ENCODE measurements at regions not wholly inside any gene's neighbourhood (a gene's known extent, or its start where the extent isn't known, plus 50 kb on each side); places are given as distances from the start of the nearest gene placed in this dataset.

- Histone ChIP-seq H3K4me1 (ENCODE audit: control insufficient read depth, insufficient read depth, low read length) (no peaks in the 10 kb centered on the region), H3K4me3 (ENCODE audit: low read depth, low read length) (no peak overlapping the region), H3K9me3 (ENCODE audit: control insufficient read depth, insufficient read depth, low read length) (peaks cover 4% of the 10 kb centered on the region), H3K27me3 (ENCODE audit: control insufficient read depth, insufficient read depth, low read length) (no peaks in the 10 kb centered on the region), H3K27ac (ENCODE audit: low read depth, low read length) (no peak overlapping the region), H3K9ac (ENCODE audit: low read depth, low read length) (no peak overlapping the region), H3K36me3 (ENCODE audit: control insufficient read depth, insufficient read depth, low read length) (no peaks in the 10 kb centered on the region)
Observed at GRCh38 chr18:76202322-76202721, 292.7 kb downstream of the ZNF516 start.

- H3K27ac ChIP-seq (ENCODE audit: low read depth, low read length): no peak overlapping the region
- H3K36me3 ChIP-seq (ENCODE audit: control insufficient read depth, insufficient read depth, low read length): no peaks in the 10 kb centered on the region
- H3K4me3 ChIP-seq (ENCODE audit: low read depth, low read length): no peak overlapping the region
- H3K9ac ChIP-seq (ENCODE audit: low read depth, low read length): no peak overlapping the region
- no peaks in the 10 kb centered on the region for H3K4me1 ChIP-seq (ENCODE audit: control insufficient read depth, insufficient read depth, low read length)
- no peaks in the 10 kb centered on the region for H3K27me3 ChIP-seq (ENCODE audit: control insufficient read depth, insufficient read depth, low read length)
- H3K9me3 ChIP-seq (ENCODE audit: control insufficient read depth, insufficient read depth, low read length): peaks cover 3% of the 10 kb centered on the region; the same call in 1 of the 2 replicates
Observed at GRCh38 chr18:76195601-76196000, 299.4 kb downstream of the ZNF516 start.

GRCh38 chr18:76188097-76188496 lies 306.9 kb downstream of the ZNF516 start:
- H3K9ac ChIP-seq (ENCODE audit: low read depth, low read length): no peak overlapping the region
- H3K4me1 ChIP-seq (ENCODE audit: control insufficient read depth, insufficient read depth, low read length): peaks cover 3% of the 10 kb centered on the region; the same call in 1 of the 2 replicates

GRCh38 chr18:76179257-76179656 lies 315.8 kb downstream of the ZNF516 start:
- H3K4me3 ChIP-seq (ENCODE audit: low read depth, low read length): no peak overlapping the region
- no peaks in the 10 kb centered on the region for H3K27me3 ChIP-seq (ENCODE audit: control insufficient read depth, insufficient read depth, low read length)
- no peak overlapping the region for H3K27ac ChIP-seq (ENCODE audit: low read depth, low read length)
- peaks cover 5% of the 10 kb centered on the region; the same call in 1 of the 2 replicates for H3K4me1 ChIP-seq (ENCODE audit: control insufficient read depth, insufficient read depth, low read length)
- no peaks in the 10 kb centered on the region for H3K9me3 ChIP-seq (ENCODE audit: control insufficient read depth, insufficient read depth, low read length)
- no peak overlapping the region for H3K9ac ChIP-seq (ENCODE audit: low read depth, low read length)
- H3K36me3 ChIP-seq (ENCODE audit: control insufficient read depth, insufficient read depth, low read length): no peaks in the 10 kb centered on the region

More at GRCh38 chr18:76188097-76188496, 306.9 kb downstream of the ZNF516 start:
- Histone ChIP-seq H3K4me3 (ENCODE audit: low read depth, low read length) (no peak overlapping the region), H3K27me3 (ENCODE audit: control insufficient read depth, insufficient read depth, low read length) (no peaks in the 10 kb centered on the region), H3K27ac (ENCODE audit: low read depth, low read length) (no peak overlapping the region), H3K36me3 (ENCODE audit: control insufficient read depth, insufficient read depth, low read length) (no peaks in the 10 kb centered on the region), H3K9me3 (ENCODE audit: control insufficient read depth, insufficient read depth, low read length) (no peaks in the 10 kb centered on the region)

- no peaks in the 10 kb centered on the region for H3K27me3 ChIP-seq (ENCODE audit: control insufficient read depth, insufficient read depth, low read length)
- no peaks in the 10 kb centered on the region for H3K9me3 ChIP-seq (ENCODE audit: control insufficient read depth, insufficient read depth, low read length)
- no peak overlapping the region for H3K27ac ChIP-seq (ENCODE audit: low read depth, low read length)
- no peaks in the 10 kb centered on the region for H3K36me3 ChIP-seq (ENCODE audit: control insufficient read depth, insufficient read depth, low read length)
- H3K9ac ChIP-seq (ENCODE audit: low read depth, low read length): no peak overlapping the region
- no peak overlapping the region for H3K4me3 ChIP-seq (ENCODE audit: low read depth, low read length)
- no peaks in the 10 kb centered on the region for H3K4me1 ChIP-seq (ENCODE audit: control insufficient read depth, insufficient read depth, low read length)
Observed at GRCh38 chr18:76177160-76177559, 317.9 kb downstream of the ZNF516 start.

GRCh38 chr18:76174451-76174850 lies 320.6 kb downstream of the ZNF516 start:
- Histone ChIP-seq H3K36me3 (ENCODE audit: control insufficient read depth, insufficient read depth, low read length) (no peaks in the 10 kb centered on the region), H3K9ac (ENCODE audit: low read depth, low read length) (no peak overlapping the region), H3K27ac (ENCODE audit: low read depth, low read length) (no peak overlapping the region), H3K9me3 (ENCODE audit: control insufficient read depth, insufficient read depth, low read length) (no peaks in the 10 kb centered on the region), H3K4me1 (ENCODE audit: control insufficient read depth, insufficient read depth, low read length) (no peaks in the 10 kb centered on the region), H3K27me3 (ENCODE audit: control insufficient read depth, insufficient read depth, low read length) (no peaks in the 10 kb centered on the region), H3K4me3 (ENCODE audit: low read depth, low read length) (no peak overlapping the region)

GRCh38 chr18:76169733-76170132 lies 325.3 kb downstream of the ZNF516 start:
- H3K27ac ChIP-seq (ENCODE audit: low read depth, low read length): no peak overlapping the region
- H3K9me3 ChIP-seq (ENCODE audit: control insufficient read depth, insufficient read depth, low read length): no peaks in the 10 kb centered on the region
- no peaks in the 10 kb centered on the region for H3K4me1 ChIP-seq (ENCODE audit: control insufficient read depth, insufficient read depth, low read length)
- no peaks in the 10 kb centered on the region for H3K36me3 ChIP-seq (ENCODE audit: control insufficient read depth, insufficient read depth, low read length)
- H3K9ac ChIP-seq (ENCODE audit: low read depth, low read length): no peak overlapping the region
- no peak overlapping the region for H3K4me3 ChIP-seq (ENCODE audit: low read depth, low read length)
- H3K27me3 ChIP-seq (ENCODE audit: control insufficient read depth, insufficient read depth, low read length): no peaks in the 10 kb centered on the region

GRCh38 chr18:76167845-76168621 lies 327.0 kb downstream of the ZNF516 start:
- Histone ChIP-seq H3K36me3 (ENCODE audit: control insufficient read depth, insufficient read depth, low read length) (no peaks in the 10 kb centered on the region), H3K9me3 (ENCODE audit: control insufficient read depth, insufficient read depth, low read length) (no peaks in the 10 kb centered on the region), H3K9ac (ENCODE audit: low read depth, low read length) (no peak overlapping the region), H3K27ac (ENCODE audit: low read depth, low read length) (no peak overlapping the region), H3K27me3 (ENCODE audit: control insufficient read depth, insufficient read depth, low read length) (no peaks in the 10 kb centered on the region), H3K4me1 (ENCODE audit: control insufficient read depth, insufficient read depth, low read length) (no peaks in the 10 kb centered on the region), H3K4me3 (ENCODE audit: low read depth, low read length) (no peak overlapping the region)

- no peak overlapping the region for H3K27ac ChIP-seq (ENCODE audit: low read depth, low read length)
- H3K4me1 ChIP-seq (ENCODE audit: control insufficient read depth, insufficient read depth, low read length): no peaks in the 10 kb centered on the region
- H3K9ac ChIP-seq (ENCODE audit: low read depth, low read length): no peak overlapping the region
- no peaks in the 10 kb centered on the region for H3K9me3 ChIP-seq (ENCODE audit: control insufficient read depth, insufficient read depth, low read length)
- H3K4me3 ChIP-seq (ENCODE audit: low read depth, low read length): no peak overlapping the region
- no peaks in the 10 kb centered on the region for H3K27me3 ChIP-seq (ENCODE audit: control insufficient read depth, insufficient read depth, low read length)
- no peaks in the 10 kb centered on the region for H3K36me3 ChIP-seq (ENCODE audit: control insufficient read depth, insufficient read depth, low read length)
Observed at GRCh38 chr18:76167410-76167809, 327.6 kb downstream of the ZNF516 start.

- no peaks in the 10 kb centered on the region for H3K27me3 ChIP-seq (ENCODE audit: control insufficient read depth, insufficient read depth, low read length)
- no peaks in the 10 kb centered on the region for H3K4me1 ChIP-seq (ENCODE audit: control insufficient read depth, insufficient read depth, low read length)
- H3K9ac ChIP-seq (ENCODE audit: low read depth, low read length): no peak overlapping the region
- H3K4me3 ChIP-seq (ENCODE audit: low read depth, low read length): no peak overlapping the region
- no peaks in the 10 kb centered on the region for H3K9me3 ChIP-seq (ENCODE audit: control insufficient read depth, insufficient read depth, low read length)
- H3K27ac ChIP-seq (ENCODE audit: low read depth, low read length): no peak overlapping the region
- no peaks in the 10 kb centered on the region for H3K36me3 ChIP-seq (ENCODE audit: control insufficient read depth, insufficient read depth, low read length)
Observed at GRCh38 chr18:76162886-76163285, 332.2 kb downstream of the ZNF516 start.

GRCh38 chr18:76161983-76162382 lies 333.1 kb downstream of the ZNF516 start:
- Histone ChIP-seq H3K9me3 (ENCODE audit: control insufficient read depth, insufficient read depth, low read length) (no peaks in the 10 kb centered on the region), H3K27ac (ENCODE audit: low read depth, low read length) (no peak overlapping the region), H3K9ac (ENCODE audit: low read depth, low read length) (no peak overlapping the region), H3K4me1 (ENCODE audit: control insufficient read depth, insufficient read depth, low read length) (no peaks in the 10 kb centered on the region), H3K36me3 (ENCODE audit: control insufficient read depth, insufficient read depth, low read length) (no peaks in the 10 kb centered on the region), H3K4me3 (ENCODE audit: low read depth, low read length) (no peak overlapping the region), H3K27me3 (ENCODE audit: control insufficient read depth, insufficient read depth, low read length) (no peaks in the 10 kb centered on the region)
